ENCODE measurements at regions not wholly inside any gene's neighbourhood (a gene's known extent, or its start where the extent isn't known, plus 50 kb on each side); places are given as distances from the start of the nearest gene placed in this dataset.
"Not testable (repeated sequence)": the region's sequence is repeated elsewhere in the genome, so short reads cannot be mapped to it uniquely, and the experiment has no call there.

- DNase-seq (ENCODE audit: low read depth), result no peak
- in situ Hi-C loops (cut with HindIII; ENCODE audit: low pct_unique_long_range_greater_than_20kb, low sequenced_read_pairs), result no loop called here
These were observed 59.4 kb upstream of the XPO1 start for GRCh38 chr2:61597300-61598289.

GRCh38 chr2:61594201-61594600, 56.0 kb upstream of the XPO1 start:
- in situ Hi-C loops (cut with HindIII; ENCODE audit: low pct_unique_long_range_greater_than_20kb, low sequenced_read_pairs); DNase-seq (ENCODE audit: low read depth): not testable (repeated sequence)

- DNase-seq (ENCODE audit: low read depth); in situ Hi-C loops (cut with HindIII; ENCODE audit: low pct_unique_long_range_greater_than_20kb, low sequenced_read_pairs): not testable (repeated sequence)
These were observed 55.5 kb upstream of the XPO1 start for GRCh38 chr2:61593648-61594047.

GRCh38 chr2:61590214-61590613, 52.1 kb upstream of the XPO1 start:
- in situ Hi-C loops (cut with HindIII; ENCODE audit: low pct_unique_long_range_greater_than_20kb, low sequenced_read_pairs), result no loop called here
- DNase-seq (ENCODE audit: low read depth), result no peak

GRCh38 chr2:61588566-61588965, 50.4 kb upstream of the XPO1 start:
- no peak for DNase-seq (ENCODE audit: low read depth)
- in situ Hi-C loops (cut with HindIII; ENCODE audit: low pct_unique_long_range_greater_than_20kb, low sequenced_read_pairs), result no loop called here
